Mucosa of rectum (tissue), 2 donors: ENCODE measurements at regions not wholly inside any gene's neighbourhood (a gene's known extent, or its start where the extent isn't known, plus 50 kb on each side); places are given as distances from the start of the nearest gene placed in this dataset.

Source experiments
- H3K27ac ChIP-seq, 2 donors: one replicate each; pipeline ENCODE4 v1.7.0; 2013; ENCODE audit warnings: inconsistent platforms in 2 of 2, low read depth in 2 of 2, low read length in 2 of 2
- H3K27me3 ChIP-seq, 2 donors: one replicate each; pipeline ENCODE4 v1.7.0; 2013; ENCODE audit warnings: low read length in 2 of 2; ENCODE audit not compliant: control insufficient read depth in 2 of 2, insufficient read depth in 2 of 2
- H3K36me3 ChIP-seq, 2 donors: one replicate each; pipeline ENCODE4 v1.7.0; 2013; ENCODE audit warnings: low read length in 2 of 2; ENCODE audit not compliant: control insufficient read depth in 2 of 2, insufficient read depth in 2 of 2
- H3K4me1 ChIP-seq, 2 donors: one replicate each; pipeline ENCODE4 v1.7.0; 2013; ENCODE audit warnings: low read length in 2 of 2, mild to moderate bottlenecking in 1 of 2; ENCODE audit not compliant: control insufficient read depth in 2 of 2, insufficient read depth in 2 of 2
- H3K4me3 ChIP-seq, 2 donors: one replicate each; pipeline ENCODE4 v1.7.0; 2013; ENCODE audit warnings: low read length in 2 of 2
- H3K9ac ChIP-seq, 2 donors: one replicate each; pipeline ENCODE4 v1.7.0; 2013; ENCODE audit warnings: low read length in 2 of 2, low read depth in 1 of 2, mild to moderate bottlenecking in 1 of 2
- H3K9me3 ChIP-seq, 2 donors: one replicate each; pipeline ENCODE4 v1.7.0; 2013; ENCODE audit warnings: low read length in 2 of 2; ENCODE audit not compliant: control insufficient read depth in 2 of 2
- donor health status: healthy.
- donor health status: Normal muscosa, but diverticular disease.

DNA sequence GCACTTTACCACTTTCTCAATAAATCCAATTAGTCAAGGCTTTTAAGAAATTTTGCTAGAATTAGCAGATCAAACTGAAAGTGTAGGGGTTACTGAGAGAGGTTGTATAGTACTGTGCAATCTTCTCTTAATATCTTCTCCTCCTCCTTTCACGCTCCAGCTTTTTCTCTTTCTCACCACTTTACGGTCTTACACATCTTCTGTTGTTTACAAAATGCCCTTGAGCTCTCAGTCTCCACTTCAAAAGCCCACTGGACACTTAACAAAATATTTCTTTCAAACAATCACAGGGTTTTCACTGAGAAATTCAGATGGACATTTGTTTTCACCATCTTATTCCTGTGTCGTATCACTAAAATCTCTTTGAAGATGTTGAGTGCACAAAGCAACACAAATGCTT, 678.2 kb downstream of the ADGRL2 start:
- Histone ChIP-seq H3K4me1 (no peaks in the 10 kb centered on the region), H3K36me3 (no peaks in the 10 kb centered on the region), H3K27me3 (no peaks in the 10 kb centered on the region), H3K4me3 (no peak overlapping the region), H3K27ac (no peak overlapping the region), H3K9me3 (no peaks in the 10 kb centered on the region), H3K9ac (no peak overlapping the region)

DNA sequence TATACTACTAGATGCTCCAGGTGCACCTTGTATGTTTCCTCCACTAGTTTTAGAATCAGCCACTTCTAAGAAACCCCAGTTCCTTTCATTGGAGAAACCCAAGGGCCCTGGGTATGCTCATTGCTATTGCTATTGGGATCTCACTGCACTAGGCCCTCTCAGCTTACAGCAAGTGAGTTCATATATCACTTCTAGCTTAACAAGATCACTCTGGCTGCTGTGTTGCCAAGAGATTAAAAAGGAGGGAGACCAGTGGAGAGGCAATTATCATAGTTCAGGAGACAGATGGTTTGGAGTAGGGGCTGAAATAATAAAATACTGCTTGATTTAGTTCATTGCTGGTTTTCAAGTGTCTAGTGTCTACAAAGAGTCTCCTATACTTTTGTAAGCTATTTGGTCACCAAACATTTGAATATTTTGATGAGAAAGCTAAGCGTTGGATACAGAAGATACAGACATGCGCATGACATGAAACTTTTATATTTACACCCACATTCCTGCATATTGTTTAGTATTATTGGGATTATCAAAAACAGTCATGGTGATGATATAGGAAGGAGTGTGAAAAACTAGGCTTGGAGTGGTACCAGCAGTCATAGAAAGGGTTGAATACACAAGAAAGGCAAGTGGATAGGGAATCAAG, 671.9 kb downstream of the ADGRL2 start:
- H3K27ac ChIP-seq: no peak overlapping the region
- no peaks in the 10 kb centered on the region for H3K4me1 ChIP-seq
- H3K9ac ChIP-seq: no peak overlapping the region
- no peaks in the 10 kb centered on the region for H3K9me3 ChIP-seq
- H3K36me3 ChIP-seq: no peaks in the 10 kb centered on the region
- H3K27me3 ChIP-seq: no peaks in the 10 kb centered on the region
- H3K4me3 ChIP-seq: no peak overlapping the region

DNA sequence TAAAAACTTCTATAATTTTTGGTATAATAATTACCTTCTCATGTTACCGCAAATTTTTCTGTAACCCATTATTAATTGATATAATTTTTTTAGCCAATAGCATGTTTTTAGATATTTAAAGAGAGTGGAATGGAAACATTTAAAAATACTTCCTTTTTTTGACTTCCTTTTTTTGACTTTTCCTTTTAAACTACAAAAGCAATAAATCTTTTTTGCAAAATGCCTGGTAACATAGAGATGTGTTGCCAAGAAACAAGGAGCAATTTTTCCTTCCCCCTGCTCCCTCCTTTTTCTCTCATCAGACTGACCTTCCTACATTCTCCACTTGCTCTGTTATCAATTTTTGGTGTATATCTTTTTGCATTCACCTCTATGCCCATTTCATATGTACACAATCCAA, 666.2 kb downstream of the ADGRL2 start:
- Histone ChIP-seq H3K9ac (no peak overlapping the region), H3K9me3 (no peaks in the 10 kb centered on the region), H3K27me3 (no peaks in the 10 kb centered on the region), H3K4me1 (no peaks in the 10 kb centered on the region), H3K4me3 (no peak overlapping the region), H3K36me3 (no peaks in the 10 kb centered on the region), H3K27ac (no peak overlapping the region)

DNA sequence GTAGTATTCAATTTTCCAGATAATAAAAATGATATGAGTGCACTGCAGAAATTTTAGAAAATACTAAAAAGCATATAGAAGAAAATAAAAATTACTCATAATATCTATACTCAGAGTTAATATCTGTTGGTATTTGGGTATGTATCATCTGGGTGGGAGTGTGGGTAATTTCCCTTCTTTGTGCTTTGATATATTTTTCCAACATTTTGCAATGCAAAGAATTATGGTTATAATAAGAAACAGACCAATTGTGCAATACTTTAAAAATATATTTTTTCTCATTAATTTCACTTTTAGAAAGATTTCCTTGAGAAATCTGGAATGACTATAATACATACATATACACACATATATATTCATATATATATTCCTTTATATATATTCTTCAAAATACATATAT, 665.7 kb downstream of the ADGRL2 start:
- Histone ChIP-seq H3K9ac (no peak overlapping the region), H3K4me3 (no peak overlapping the region), H3K27ac (no peak overlapping the region), H3K4me1 (no peaks in the 10 kb centered on the region), H3K27me3 (no peaks in the 10 kb centered on the region), H3K9me3 (no peaks in the 10 kb centered on the region), H3K36me3 (no peaks in the 10 kb centered on the region)

DNA sequence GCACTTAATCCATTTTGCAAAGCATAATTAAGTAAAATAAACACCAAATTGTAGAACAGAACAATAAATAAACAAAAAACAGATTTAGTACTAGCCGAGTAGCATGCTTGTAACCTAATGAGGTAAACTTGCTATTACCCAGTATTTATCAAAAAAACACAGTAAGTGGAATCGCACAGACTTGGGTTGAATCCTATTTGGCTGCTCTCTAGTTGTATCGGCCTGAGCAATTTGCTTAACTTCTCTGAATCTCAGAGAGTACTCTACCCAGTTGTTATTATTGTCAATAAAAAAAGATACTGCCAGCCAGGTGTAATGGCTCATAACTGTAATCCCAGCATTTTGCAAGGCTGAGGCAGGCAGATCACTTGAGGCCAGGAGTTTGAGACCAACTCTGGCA, 664.3 kb downstream of the ADGRL2 start:
- Histone ChIP-seq H3K4me1 (no peaks in the 10 kb centered on the region), H3K27me3 (no peaks in the 10 kb centered on the region), H3K4me3 (no peak overlapping the region), H3K27ac (no peak overlapping the region), H3K9ac (no peak overlapping the region), H3K9me3 (no peaks in the 10 kb centered on the region), H3K36me3 (no peaks in the 10 kb centered on the region)

DNA sequence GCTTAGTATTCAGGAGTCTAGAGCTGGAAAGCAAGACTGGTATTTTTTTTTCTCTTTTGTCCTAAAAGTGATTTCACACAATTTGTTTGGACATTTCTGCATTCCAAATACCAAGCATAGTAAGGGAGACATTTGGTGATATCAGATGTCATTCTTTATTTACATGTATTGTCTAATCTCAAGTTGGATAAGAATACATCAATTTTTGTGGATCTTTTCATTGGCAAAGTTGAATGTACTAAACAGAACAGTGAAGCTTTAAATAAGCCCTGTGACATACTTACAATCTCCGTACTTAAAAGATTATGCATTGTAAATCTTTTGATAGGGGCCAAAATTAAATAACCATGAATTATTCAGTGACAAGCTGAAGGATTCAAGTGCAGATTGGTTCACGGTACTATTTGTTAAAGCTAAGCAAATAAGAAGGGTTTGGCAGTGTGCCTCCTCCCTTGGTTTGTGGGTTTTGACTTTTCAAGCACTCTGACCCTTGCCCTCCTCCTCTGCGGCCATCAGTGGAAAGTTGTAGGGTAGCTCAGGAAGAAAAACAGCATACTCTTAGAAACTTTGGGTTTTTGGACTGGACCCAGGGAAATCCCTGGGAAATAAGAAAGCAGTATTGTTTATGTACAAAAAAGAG, 663.7 kb downstream of the ADGRL2 start:
- Histone ChIP-seq H3K9ac (no peak overlapping the region), H3K27ac (no peak overlapping the region), H3K4me3 (no peak overlapping the region), H3K4me1 (no peaks in the 10 kb centered on the region), H3K9me3 (no peaks in the 10 kb centered on the region), H3K36me3 (no peaks in the 10 kb centered on the region), H3K27me3 (no peaks in the 10 kb centered on the region)

DNA sequence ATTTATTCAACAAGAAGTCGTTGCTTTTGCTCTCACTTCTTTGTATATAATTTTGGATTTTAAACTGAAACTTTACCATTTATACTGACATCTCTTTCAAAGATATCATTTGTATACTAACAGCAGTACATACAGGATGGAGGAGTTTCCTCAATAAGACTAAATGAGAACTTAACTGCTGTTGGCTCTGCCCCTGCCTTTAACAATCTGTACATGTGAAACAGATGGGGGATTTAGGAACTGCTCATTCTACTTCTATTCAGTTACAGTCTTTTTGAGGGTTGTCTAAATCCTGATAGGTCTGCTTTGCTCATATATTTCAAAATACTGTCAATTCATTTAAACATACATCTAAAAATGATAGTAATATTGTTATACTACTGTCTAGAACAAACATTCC, 663.2 kb downstream of the ADGRL2 start:
- Histone ChIP-seq H3K27ac (no peak overlapping the region), H3K9me3 (no peaks in the 10 kb centered on the region), H3K36me3 (no peaks in the 10 kb centered on the region), H3K4me3 (no peak overlapping the region), H3K27me3 (no peaks in the 10 kb centered on the region), H3K4me1 (no peaks in the 10 kb centered on the region), H3K9ac (no peak overlapping the region)

DNA sequence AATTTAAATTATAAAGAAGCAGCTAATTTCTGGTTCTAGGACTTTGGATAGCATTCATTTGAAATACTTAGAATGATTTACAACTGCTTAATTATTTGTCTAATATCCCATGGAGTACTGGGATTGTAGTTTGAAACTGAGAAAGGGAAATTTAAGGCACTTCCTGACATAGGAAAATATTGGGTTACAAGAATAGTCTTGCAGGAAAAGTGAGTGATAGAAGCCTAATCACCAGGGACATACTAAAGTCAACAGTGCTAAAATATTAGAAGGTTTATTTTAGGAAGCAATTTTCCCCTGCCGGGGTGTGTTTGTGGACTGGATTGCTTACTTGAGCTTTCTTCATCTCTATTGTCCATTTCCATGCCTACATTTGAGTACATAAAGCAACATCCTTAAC, 661.6 kb downstream of the ADGRL2 start:
- H3K4me3 ChIP-seq: no peak overlapping the region
- H3K9ac ChIP-seq: no peak overlapping the region
- H3K36me3 ChIP-seq: no peaks in the 10 kb centered on the region
- H3K27me3 ChIP-seq: no peaks in the 10 kb centered on the region
- H3K9me3 ChIP-seq: no peaks in the 10 kb centered on the region
- no peak overlapping the region for H3K27ac ChIP-seq
- H3K4me1 ChIP-seq: no peaks in the 10 kb centered on the region

DNA sequence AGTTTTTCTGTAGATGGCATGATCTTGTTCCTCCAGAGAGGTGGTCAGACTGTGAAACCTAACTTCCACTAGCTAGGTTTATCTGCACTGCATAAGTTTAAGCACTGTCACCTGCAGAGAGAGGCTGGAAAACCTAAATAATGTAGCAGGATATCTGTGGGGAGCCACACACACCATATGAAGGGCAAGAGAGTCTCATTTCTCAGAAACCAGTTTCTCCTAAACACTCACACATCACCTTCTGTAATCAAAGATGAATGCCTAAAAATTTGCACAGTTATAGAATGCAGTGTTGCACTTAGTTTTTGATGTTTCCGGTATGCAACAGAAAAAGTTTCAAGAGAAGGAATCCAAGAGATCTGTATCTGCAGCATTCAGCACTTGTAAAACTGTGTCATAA, 654.6 kb downstream of the ADGRL2 start:
- Histone ChIP-seq H3K27ac (no peak overlapping the region), H3K9ac (no peak overlapping the region), H3K9me3 (peaks cover 0 to 3% of the 10 kb centered on the region in 2 donors), H3K27me3 (no peaks in the 10 kb centered on the region), H3K36me3 (no peaks in the 10 kb centered on the region), H3K4me1 (no peaks in the 10 kb centered on the region), H3K4me3 (no peak overlapping the region)

DNA sequence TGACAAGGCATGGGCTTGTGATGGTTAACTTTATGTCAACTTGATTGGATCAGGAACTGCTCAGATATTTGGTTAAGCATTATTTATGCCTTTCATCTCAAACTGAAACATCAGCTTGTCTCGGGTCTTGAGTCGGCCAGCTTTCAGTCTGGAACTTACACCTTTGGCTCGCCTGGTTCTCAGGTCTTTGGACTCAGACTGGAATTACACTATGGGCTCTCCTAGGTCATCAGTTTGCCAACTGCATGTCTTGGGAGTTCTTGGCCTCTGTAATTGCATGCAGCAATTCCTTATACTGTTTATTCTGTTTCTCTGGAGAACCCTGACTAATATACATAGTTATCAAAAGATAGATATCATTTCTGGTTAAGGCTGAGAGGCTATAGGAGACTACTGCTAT, 653.7 kb downstream of the ADGRL2 start:
- Histone ChIP-seq H3K9ac (no peak overlapping the region), H3K4me1 (no peaks in the 10 kb centered on the region), H3K9me3 (peaks cover 0 to 3% of the 10 kb centered on the region in 2 donors), H3K27ac (no peak overlapping the region), H3K36me3 (no peaks in the 10 kb centered on the region), H3K4me3 (no peak overlapping the region), H3K27me3 (no peaks in the 10 kb centered on the region)
